H9 (cell line): ENCODE measurements at regions not wholly inside any gene's neighbourhood (a gene's known extent, or its start where the extent isn't known, plus 50 kb on each side); places are given as distances from the start of the nearest gene placed in this dataset.
A peak's percentile ranks its signal among the peaks of the same experiment; 100 is the strongest.

Experiments used
- DNase-seq: peaks from one replicate; pipeline ENCODE4 v3.0.0-alpha.2; 2017
- H2AFZ ChIP-seq: one replicate; pipeline ENCODE4 v1.6.1; 2013; ENCODE audit warnings: mild to moderate bottlenecking, low read length, control low read depth, moderate library complexity
- H2AK5ac ChIP-seq: 2 replicates; pipeline ENCODE4 v1.6.1; 2013; ENCODE audit warnings: low read length, control low read depth, mixed read lengths; ENCODE audit not compliant: insufficient read length
- H2BK120ac ChIP-seq: one replicate; pipeline ENCODE4 v1.6.1; 2013; ENCODE audit warnings: low read depth, mild to moderate bottlenecking, low read length, control low read depth, inconsistent platforms; ENCODE audit not compliant: poor library complexity, severe bottlenecking
- H2BK12ac ChIP-seq: 2 replicates; pipeline ENCODE4 v1.6.1; 2013; ENCODE audit warnings: low read length, control low read depth, mixed read lengths, low read depth; ENCODE audit not compliant: insufficient read length
- H2BK15ac ChIP-seq: 2 replicates; pipeline ENCODE4 v1.6.1; 2013; ENCODE audit warnings: low read depth, low read length, control low read depth
- H2BK20ac ChIP-seq: one replicate; pipeline ENCODE4 v1.6.1; 2013; ENCODE audit warnings: low read depth, mild to moderate bottlenecking, low read length, control low read depth, inconsistent platforms; ENCODE audit not compliant: poor library complexity, severe bottlenecking
- H2BK5ac ChIP-seq: 2 replicates; pipeline ENCODE4 v1.6.1; 2013; ENCODE audit warnings: low read length, control low read depth, mixed read lengths; ENCODE audit not compliant: insufficient read length
- H3K14ac ChIP-seq: 2 replicates; pipeline ENCODE4 v1.6.1; 2013; ENCODE audit warnings: low read length, control low read depth; ENCODE audit not compliant: insufficient read depth
- H3K18ac ChIP-seq: 2 replicates; pipeline ENCODE4 v1.6.1; 2013; ENCODE audit warnings: low read depth, mild to moderate bottlenecking, mixed read lengths, low read length, control low read depth; ENCODE audit not compliant: insufficient read length
- H3K23ac ChIP-seq: 2 replicates; pipeline ENCODE4 v1.6.1; 2013; ENCODE audit warnings: low read length, control low read depth, mixed read lengths, low read depth; ENCODE audit not compliant: insufficient read length
- H3K23me2 ChIP-seq: 2 replicates; pipeline ENCODE4 v1.6.1; 2013; ENCODE audit warnings: low read depth, mild to moderate bottlenecking, mixed read lengths, low read length, control low read depth; ENCODE audit not compliant: insufficient read length, poor library complexity, severe bottlenecking
- H3K27ac ChIP-seq: 2 replicates; pipeline ENCODE4 v1.5.1; 2013; ENCODE audit warnings: low read length, control low read depth, mixed read lengths, low read depth; ENCODE audit not compliant: insufficient read length
- H3K27me3 ChIP-seq: 2 replicates; pipeline ENCODE4 v1.6.1; 2013; ENCODE audit warnings: low read length, control low read depth, inconsistent platforms; ENCODE audit not compliant: insufficient read depth
- H3K4ac ChIP-seq: 2 replicates; pipeline ENCODE4 v1.6.1; 2013; ENCODE audit warnings: low read depth, mild to moderate bottlenecking, control low read depth, inconsistent platforms, low read length, moderate library complexity
- H3K4me1 ChIP-seq: 2 replicates; pipeline ENCODE4 v1.6.1; 2013; ENCODE audit warnings: low read length, control low read depth, inconsistent platforms; ENCODE audit not compliant: insufficient read depth
- H3K4me2 ChIP-seq: 2 replicates; pipeline ENCODE4 v1.6.1; 2013; ENCODE audit warnings: low read length, control low read depth, mixed read lengths; ENCODE audit not compliant: insufficient read length, insufficient read depth
- H3K56ac ChIP-seq: 2 replicates; pipeline ENCODE4 v1.6.1; 2013; ENCODE audit warnings: low read depth, mild to moderate bottlenecking, mixed read lengths, low read length, control low read depth; ENCODE audit not compliant: insufficient read length
- H3K79me1 ChIP-seq: 2 replicates; pipeline ENCODE4 v1.6.1; 2013; ENCODE audit warnings: low read depth, mild to moderate bottlenecking, moderate library complexity, low read length, control low read depth, inconsistent platforms; ENCODE audit not compliant: insufficient read depth, poor library complexity, severe bottlenecking
- H3K79me2 ChIP-seq: 2 replicates; pipeline ENCODE4 v1.6.1; 2013; ENCODE audit warnings: low read length, control low read depth, inconsistent platforms; ENCODE audit not compliant: insufficient read depth
- H3K9ac ChIP-seq: 2 replicates; pipeline ENCODE4 v1.6.1; 2013; ENCODE audit warnings: low read length, control low read depth, mixed read lengths; ENCODE audit not compliant: insufficient read length; ENCODE audit errors: extremely low read depth
- H3K9me3 ChIP-seq: one replicate; pipeline ENCODE4 v1.6.1; 2013; ENCODE audit warnings: low read depth, low read length, inconsistent platforms; ENCODE audit not compliant: control insufficient read depth
- H3T11ph ChIP-seq: one replicate; pipeline ENCODE4 v1.6.1; 2013; ENCODE audit warnings: mild to moderate bottlenecking, low read length, control low read depth, inconsistent platforms
- H4K20me1 ChIP-seq: one replicate; pipeline ENCODE4 v1.6.1; 2013; ENCODE audit not compliant: control insufficient read depth, insufficient read length, insufficient read depth
- H4K5ac ChIP-seq: 2 replicates; pipeline ENCODE4 v1.6.1; 2013; ENCODE audit warnings: low read depth, mild to moderate bottlenecking, mixed read lengths, low read length, control low read depth; ENCODE audit not compliant: insufficient read length
- H4K8ac ChIP-seq: replicated peaks from 2 replicates; pipeline ENCODE4 v1.6.1; 2013; ENCODE audit warnings: low read length, control low read depth, mixed read lengths, low read depth; ENCODE audit not compliant: insufficient read length
- H4K91ac ChIP-seq: 2 replicates; pipeline ENCODE4 v1.6.1; 2013; ENCODE audit warnings: low read depth, mild to moderate bottlenecking, moderate library complexity, mixed read lengths, low read length, control low read depth; ENCODE audit not compliant: insufficient read length
- H3K27ac Mint-ChIP-seq, 3 experiments: 2 replicates in 2 of 3; 3 replicates in 1 of 3; pipeline ENCODE4 v1.8.0; 2020 to 2021; ENCODE audit warnings: mixed read lengths in 3 of 3, mild to moderate bottlenecking in 1 of 3, moderate library complexity in 1 of 3
- H3K27me3 Mint-ChIP-seq: 2 replicates; pipeline ENCODE4 v1.8.0; 2021; ENCODE audit warnings: low read depth, mild to moderate bottlenecking, moderate library complexity, mixed read lengths
- H3K36me3 Mint-ChIP-seq, 3 experiments: 2 replicates in 2 of 3; 3 replicates in 1 of 3; pipeline ENCODE4 v1.8.0; 2020 to 2021; ENCODE audit warnings: low read depth in 3 of 3, mixed read lengths in 3 of 3; ENCODE audit not compliant: insufficient read depth in 1 of 3
- H3K4me1 Mint-ChIP-seq, 2 experiments: 2 replicates each; pipeline ENCODE4 v1.8.0; 2020; ENCODE audit warnings: mixed read lengths in 2 of 2
- H3K4me3 Mint-ChIP-seq, 2 experiments: 2 replicates in 1 of 2; 3 replicates in 1 of 2; pipeline ENCODE4 v1.8.0; 2020 to 2021; ENCODE audit warnings: mild to moderate bottlenecking in 2 of 2, mixed read lengths in 2 of 2, moderate library complexity in 1 of 2
- H3K9me3 Mint-ChIP-seq, 2 experiments: 2 replicates in 1 of 2; 3 replicates in 1 of 2; pipeline ENCODE4 v1.8.0; 2020; ENCODE audit warnings: mild to moderate bottlenecking in 2 of 2, mixed read lengths in 2 of 2, moderate library complexity in 1 of 2
- CTCF ChIP-seq: fragments of 200-600 bp; sonication (generic); conservative IDR thresholded peaks from 3 replicates; pipeline ENCODE4 v1.8.0; 2021; ENCODE audit warnings: antibody characterized with exemption, mild to moderate bottlenecking
- WGBS: extraction: QIAGEN DNeasy Blood & Tissue Kit; methylation state at CpG from one replicate; pipeline ENCODE4 v1.1.7; 2013; ENCODE audit warnings: missing lambda C conversion rate, low lambda C conversion rate, mixed read lengths; ENCODE audit not compliant: insufficient read length; ENCODE audit errors: extremely low coverage; 5-methylcytosine and 5-hydroxymethylcytosine counted together

GRCh38 chr5:54876976-54877375, 108.4 kb downstream of the ESM1 start:
- H3K79me1 ChIP-seq, result no peaks in the 10 kb centered on the region
- H3K4ac ChIP-seq, result no peak overlapping the region
- H2AFZ ChIP-seq, result no peak overlapping the region
- no peak for TF ChIP-seq CTCF
- DNase-seq, result no peak
- H3K18ac ChIP-seq, result no peak overlapping the region
- Mint-ChIP-seq H3K27ac (peak overlapping the region in 1 of 3 experiments; percentile 8; a peak in 2 of 7 replicates), H3K9me3 (peaks cover 0 to 3% of the 10 kb centered on the region in 2 experiments; a peak in 1 of 5 replicates), H3K4me3 (no peak overlapping the region), H3K27me3 (peaks cover 12% of the 10 kb centered on the region), H3K4me1 (peaks cover 41 to 43% of the 10 kb centered on the region in 2 experiments), H3K36me3 (peaks cover 0 to 5% (median 0%) of the 10 kb centered on the region in 3 experiments; a peak in 2 of 7 replicates)
- no peak overlapping the region for H2AK5ac ChIP-seq
- no peak overlapping the region for H2BK20ac ChIP-seq
- H3K9ac ChIP-seq, result no peak overlapping the region
- H2BK15ac ChIP-seq, result no peak overlapping the region
- H3K79me2 ChIP-seq, result no peaks in the 10 kb centered on the region
- H3K23me2 ChIP-seq, result no peaks in the 10 kb centered on the region
- H3K56ac ChIP-seq, result no peak overlapping the region
- H2BK5ac ChIP-seq, result no peak overlapping the region
- H3K14ac ChIP-seq, result no peak overlapping the region
- H3K9me3 ChIP-seq, result no peaks in the 10 kb centered on the region
- no peak overlapping the region for H4K8ac ChIP-seq
- H2BK12ac ChIP-seq, result no peak overlapping the region
- H3T11ph ChIP-seq, result no peak overlapping the region
- no peak overlapping the region for H2BK120ac ChIP-seq
- H3K27ac ChIP-seq, result no peak overlapping the region
- no peaks in the 10 kb centered on the region for H4K20me1 ChIP-seq
- no peak overlapping the region for H4K5ac ChIP-seq
- H3K4me1 ChIP-seq, result peaks cover 3% of the 10 kb centered on the region; the same call in 1 of the 2 replicates
- WGBS, result no CpG with 5 or more reads among the region's 2 CpGs
- H3K27me3 ChIP-seq, result no peaks in the 10 kb centered on the region
- H3K4me2 ChIP-seq, result no peak overlapping the region
- no peak overlapping the region for H4K91ac ChIP-seq
- H3K23ac ChIP-seq, result no peak overlapping the region
